ENCODE measurements at regions not wholly inside any gene's neighbourhood (a gene's known extent, or its start where the extent isn't known, plus 50 kb on each side); places are given as distances from the start of the nearest gene placed in this dataset.

DNA sequence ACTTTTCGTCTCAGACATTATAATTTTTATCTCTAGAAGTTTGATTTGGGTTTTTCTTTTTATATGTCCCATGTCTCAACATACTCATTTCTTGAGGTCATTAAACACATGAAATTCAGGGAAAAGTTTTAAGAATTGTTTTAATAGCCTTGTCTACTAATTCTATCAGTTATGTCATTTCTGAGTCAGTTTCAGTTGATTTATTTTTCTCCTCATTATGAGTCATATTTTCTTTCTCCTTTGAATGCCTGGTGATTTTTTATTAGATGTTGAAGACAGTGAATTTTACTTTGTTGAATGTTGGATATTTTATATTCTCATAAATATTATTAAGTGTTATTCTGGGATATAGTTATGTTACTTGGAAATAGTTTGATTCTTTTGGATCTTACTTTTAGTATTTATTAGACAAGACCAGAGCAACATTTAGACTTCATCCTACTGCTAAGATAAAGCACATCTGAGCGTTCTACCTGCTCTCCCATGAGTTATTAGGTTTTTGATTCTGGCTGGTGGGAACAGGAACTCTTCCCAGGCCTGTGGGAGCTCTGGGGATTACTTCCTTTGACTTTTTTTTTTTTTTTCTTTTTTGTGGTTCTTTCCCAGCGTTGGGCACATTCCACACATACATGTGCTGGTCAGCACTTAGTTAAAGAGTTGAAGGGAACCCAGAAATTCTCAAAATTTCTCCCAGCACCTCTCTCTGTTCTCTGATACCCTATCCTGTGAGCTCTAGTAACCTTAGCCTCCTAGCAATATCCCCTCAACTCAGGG is 1157.7 kb downstream of the BCL11B start:
- no peak overlapping the region for H3K27ac ChIP-seq
- TF ChIP-seq, protein P1, sequence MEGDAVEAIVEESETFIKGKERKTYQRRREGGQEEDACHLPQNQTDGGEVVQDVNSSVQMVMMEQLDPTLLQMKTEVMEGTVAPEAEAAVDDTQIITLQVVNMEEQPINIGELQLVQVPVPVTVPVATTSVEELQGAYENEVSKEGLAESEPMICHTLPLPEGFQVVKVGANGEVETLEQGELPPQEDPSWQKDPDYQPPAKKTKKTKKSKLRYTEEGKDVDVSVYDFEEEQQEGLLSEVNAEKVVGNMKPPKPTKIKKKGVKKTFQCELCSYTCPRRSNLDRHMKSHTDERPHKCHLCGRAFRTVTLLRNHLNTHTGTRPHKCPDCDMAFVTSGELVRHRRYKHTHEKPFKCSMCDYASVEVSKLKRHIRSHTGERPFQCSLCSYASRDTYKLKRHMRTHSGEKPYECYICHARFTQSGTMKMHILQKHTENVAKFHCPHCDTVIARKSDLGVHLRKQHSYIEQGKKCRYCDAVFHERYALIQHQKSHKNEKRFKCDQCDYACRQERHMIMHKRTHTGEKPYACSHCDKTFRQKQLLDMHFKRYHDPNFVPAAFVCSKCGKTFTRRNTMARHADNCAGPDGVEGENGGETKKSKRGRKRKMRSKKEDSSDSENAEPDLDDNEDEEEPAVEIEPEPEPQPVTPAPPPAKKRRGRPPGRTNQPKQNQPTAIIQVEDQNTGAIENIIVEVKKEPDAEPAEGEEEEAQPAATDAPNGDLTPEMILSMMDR (conservative IDR thresholded peaks at IDR 0.05), result no peak
- no peak for TF ChIP-seq ZFX (IDR thresholded peaks at IDR 0.05)

DNA sequence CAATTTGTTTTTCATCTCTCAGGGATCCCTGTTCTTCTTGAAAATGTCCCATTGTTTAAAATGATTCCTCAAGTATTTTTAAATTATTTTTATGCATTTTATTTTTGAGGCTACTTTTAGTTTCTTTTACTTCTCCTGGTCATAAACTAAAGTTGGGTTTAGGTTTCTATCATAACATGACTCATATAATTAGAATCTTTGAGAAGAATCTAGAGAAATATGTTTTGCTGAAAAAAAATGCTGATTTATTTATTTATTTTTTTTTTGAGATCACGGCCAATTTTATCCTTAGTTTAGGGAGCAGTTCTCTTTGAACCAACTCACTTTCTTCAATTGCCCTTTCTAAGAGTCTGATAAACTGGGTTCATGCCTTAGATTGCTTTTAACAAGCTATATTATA is 1157.1 kb downstream of the BCL11B start:
- no peak for TF ChIP-seq ZFX (IDR thresholded peaks at IDR 0.05)
- TF ChIP-seq, protein P1 (conservative IDR thresholded peaks at IDR 0.05), result no peak

DNA sequence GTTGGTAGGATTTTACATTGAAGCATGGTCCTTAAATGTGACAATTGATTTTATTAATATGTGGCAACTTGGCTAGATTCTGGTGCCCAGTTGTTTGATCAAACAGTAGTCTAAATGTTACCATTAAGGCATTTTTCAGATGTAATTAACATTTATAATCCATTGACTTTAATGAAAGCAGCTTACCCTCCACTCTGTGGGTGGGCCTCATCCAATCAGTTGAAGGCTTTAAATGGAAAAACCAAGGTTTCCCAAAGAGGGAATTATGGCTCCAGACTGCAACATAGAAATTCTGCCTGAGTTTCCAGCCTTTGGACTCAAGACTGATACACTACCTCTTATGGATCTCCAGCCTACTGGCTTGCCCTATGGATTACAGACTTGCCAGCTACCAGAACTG is 1153.2 kb downstream of the BCL11B start:
- TF ChIP-seq, protein P1 (conservative IDR thresholded peaks at IDR 0.05), result no peak
- no peak for TF ChIP-seq ZFX (IDR thresholded peaks at IDR 0.05)
- no peak overlapping the region for H3K27ac ChIP-seq

More for the DNA sequence above, 1157.1 kb downstream of the BCL11B start:
- H3K27ac ChIP-seq, result no peak overlapping the region

DNA sequence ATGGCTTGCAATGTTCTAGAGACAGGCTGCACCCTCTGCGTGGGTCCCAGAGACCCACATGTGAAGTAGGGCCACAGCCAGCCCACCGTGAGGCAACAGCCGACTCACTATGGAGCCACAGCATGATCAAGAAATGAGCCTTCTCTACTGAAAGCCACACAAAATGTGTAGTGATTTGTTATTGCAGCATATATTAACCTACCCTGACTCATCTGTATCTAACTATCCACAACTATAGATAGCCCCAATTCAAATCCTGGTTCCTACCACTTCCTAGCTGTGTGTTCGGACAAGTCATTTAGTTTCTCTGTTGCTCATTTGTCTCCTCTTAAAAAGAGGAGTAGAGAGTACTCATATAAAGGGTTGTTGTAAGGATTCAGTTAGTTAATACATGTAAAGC is 1152.3 kb downstream of the BCL11B start:
- no peak overlapping the region for H3K27ac ChIP-seq

DNA sequence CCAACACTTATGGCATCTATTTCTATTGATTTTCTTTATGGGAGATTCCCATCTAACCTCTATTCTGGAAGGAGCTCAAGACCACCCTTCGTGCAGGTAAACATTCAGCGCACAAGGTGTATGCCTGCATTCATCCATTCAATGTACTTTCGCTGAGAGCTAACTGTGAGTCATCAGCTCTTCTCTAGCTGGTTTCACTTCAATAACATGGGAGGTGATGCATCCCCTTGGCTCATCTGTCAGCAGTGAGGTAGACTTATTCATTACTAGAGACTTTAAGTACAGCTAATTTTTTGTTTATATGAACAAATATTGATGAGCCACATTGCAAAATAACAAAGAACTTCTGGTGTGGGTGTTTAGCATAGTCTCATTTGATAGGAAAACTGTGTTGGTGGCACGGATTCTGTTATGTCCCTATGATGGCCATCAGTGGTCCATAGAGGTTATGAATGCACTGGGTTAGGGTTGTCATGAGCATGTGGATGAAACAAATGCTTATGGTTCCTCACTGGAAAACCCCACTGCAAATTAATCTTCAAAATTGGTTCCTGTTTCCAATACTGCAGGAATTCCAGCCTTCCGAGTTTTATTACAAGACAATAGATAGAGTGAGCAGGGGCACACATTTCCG is 1151.0 kb downstream of the BCL11B start:
- H3K27ac ChIP-seq, result no peak overlapping the region
- TF ChIP-seq ZFX (IDR thresholded peaks at IDR 0.05), result no peak
- TF ChIP-seq, protein P1 (conservative IDR thresholded peaks at IDR 0.05), result no peak

More for the DNA sequence above, 1152.3 kb downstream of the BCL11B start:
- TF ChIP-seq ZFX (IDR thresholded peaks at IDR 0.05), result no peak
- TF ChIP-seq, protein P1 (conservative IDR thresholded peaks at IDR 0.05), result no peak

DNA sequence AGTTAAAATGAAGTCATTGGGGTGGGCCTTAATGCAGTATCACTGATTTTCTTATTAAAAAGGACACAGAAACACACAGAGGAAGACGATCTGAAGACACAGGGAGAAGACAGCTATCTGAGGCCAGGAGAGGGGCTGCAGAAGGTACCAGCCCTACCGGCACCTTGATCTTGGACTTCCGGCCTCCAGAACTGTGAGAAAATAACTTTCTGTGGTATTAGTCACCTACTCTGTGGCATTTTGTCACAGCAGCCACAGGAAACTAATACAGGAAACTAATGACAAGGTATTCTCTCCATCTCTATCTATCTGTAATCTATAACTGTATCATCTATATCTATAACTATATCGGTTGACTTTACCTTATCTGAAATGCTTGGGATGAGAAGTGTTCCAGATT is 1149.5 kb downstream of the BCL11B start:
- H3K27ac ChIP-seq, result no peak overlapping the region
- TF ChIP-seq, protein P1 (conservative IDR thresholded peaks at IDR 0.05), result no peak
- no peak for TF ChIP-seq ZFX (IDR thresholded peaks at IDR 0.05)

DNA sequence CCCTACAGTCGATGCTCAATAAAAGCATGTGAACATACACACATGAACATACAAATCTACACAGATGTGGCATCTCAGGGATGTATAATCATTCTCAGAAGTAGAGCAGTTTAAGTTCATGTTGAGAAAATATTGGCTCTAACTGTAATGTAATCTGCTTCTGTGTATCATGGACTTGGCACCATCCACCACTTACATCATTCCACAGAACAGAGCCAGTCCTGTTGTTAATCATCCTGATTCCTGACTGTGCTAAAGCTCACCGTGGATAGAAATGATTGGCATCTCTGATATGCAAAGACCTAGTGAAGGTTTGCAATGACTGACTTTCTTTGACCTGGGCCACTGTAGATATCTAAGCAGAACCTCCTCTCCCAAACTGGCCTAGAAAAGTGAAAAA is 1141.3 kb downstream of the BCL11B start:
- no peak for TF ChIP-seq ZFX (IDR thresholded peaks at IDR 0.05)
- TF ChIP-seq, protein P1 (conservative IDR thresholded peaks at IDR 0.05), result no peak

More for the DNA sequence above, 1141.3 kb downstream of the BCL11B start:
- H3K27ac ChIP-seq, result no peak overlapping the region
